ENCODE measurements at regions not wholly inside any gene's neighbourhood (a gene's known extent, or its start where the extent isn't known, plus 50 kb on each side); places are given as distances from the start of the nearest gene placed in this dataset.
"Not testable (repeated sequence)": the region's sequence is repeated elsewhere in the genome, so short reads cannot be mapped to it uniquely, and the experiment has no call there.

DNA sequence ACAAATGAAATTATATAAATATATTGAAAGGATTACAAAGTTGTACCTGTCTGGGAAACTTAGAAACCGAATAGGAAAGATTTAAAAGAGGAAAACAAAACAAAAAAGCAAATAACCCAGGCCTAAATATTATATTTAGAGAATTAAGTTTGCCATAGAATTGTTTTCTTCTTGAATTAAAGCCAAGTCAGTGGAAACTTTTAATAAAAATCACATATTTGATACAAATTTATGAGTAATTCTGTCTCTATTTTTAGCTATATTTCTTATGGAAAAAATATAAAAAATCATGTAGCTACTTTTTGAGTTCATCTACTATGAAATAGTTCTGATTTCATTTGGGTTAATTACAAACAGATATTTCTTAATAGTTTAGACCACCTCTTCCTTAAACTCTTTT is 470.2 kb upstream of the HSF2 start:
- no peak overlapping the region for H3K4me3 ChIP-seq (ENCODE audit: low read depth, low read length)
- no peak for DNase-seq (ENCODE audit: low read depth)
- TF ChIP-seq, protein P1, sequence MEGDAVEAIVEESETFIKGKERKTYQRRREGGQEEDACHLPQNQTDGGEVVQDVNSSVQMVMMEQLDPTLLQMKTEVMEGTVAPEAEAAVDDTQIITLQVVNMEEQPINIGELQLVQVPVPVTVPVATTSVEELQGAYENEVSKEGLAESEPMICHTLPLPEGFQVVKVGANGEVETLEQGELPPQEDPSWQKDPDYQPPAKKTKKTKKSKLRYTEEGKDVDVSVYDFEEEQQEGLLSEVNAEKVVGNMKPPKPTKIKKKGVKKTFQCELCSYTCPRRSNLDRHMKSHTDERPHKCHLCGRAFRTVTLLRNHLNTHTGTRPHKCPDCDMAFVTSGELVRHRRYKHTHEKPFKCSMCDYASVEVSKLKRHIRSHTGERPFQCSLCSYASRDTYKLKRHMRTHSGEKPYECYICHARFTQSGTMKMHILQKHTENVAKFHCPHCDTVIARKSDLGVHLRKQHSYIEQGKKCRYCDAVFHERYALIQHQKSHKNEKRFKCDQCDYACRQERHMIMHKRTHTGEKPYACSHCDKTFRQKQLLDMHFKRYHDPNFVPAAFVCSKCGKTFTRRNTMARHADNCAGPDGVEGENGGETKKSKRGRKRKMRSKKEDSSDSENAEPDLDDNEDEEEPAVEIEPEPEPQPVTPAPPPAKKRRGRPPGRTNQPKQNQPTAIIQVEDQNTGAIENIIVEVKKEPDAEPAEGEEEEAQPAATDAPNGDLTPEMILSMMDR (conservative IDR thresholded peaks at IDR 0.05; ENCODE audit: low read depth, low read length): no peak

DNA sequence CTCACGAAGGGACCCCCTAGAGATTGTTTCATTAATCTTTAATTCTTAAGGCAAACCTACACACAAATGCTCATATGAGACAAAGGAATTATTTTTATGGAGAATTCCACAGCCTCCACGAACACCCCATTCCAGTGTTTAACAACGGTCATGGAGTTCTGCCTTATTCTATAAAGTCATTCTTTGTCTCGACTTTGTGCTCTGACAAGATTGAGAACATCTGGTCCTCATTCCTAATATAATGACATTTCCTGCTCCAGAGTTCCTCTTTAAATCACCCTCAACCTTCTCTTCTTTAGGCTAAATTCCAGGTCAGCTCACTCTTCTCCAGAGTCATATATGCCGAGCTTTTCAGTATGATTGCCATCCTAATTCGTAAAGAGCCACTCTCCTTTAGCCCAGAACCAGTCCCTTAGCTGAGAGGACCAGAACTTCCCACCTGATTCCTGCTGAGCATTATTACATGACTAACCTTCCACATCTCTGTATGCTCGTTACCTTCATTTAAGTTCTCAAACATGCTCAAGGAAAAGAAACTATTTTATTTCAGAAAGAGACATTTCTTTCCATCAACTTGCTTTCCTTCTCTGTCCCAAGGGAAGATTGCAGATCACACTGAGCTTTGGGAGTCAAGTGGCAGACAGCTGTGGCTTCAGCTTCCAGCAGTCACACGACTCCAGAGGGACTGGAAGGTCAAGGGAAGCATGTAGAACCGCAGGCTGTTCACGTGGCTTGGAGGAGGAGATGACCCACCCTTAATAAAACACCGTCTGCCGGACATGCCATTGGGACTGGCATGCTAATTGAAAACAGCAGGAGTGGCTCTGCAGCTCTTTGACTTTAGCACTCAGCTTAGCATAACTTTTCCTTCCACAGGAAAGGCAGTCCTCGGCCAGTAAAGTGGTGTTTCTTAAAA is 467.1 kb upstream of the HSF2 start:
- peak overlapping the region; percentile 12 for H3K4me3 ChIP-seq (ENCODE audit: low read depth, low read length)
- peak; percentile 89 for DNase-seq (ENCODE audit: low read depth)
- TF ChIP-seq, protein P1 (conservative IDR thresholded peaks at IDR 0.05; ENCODE audit: low read depth, low read length): no peak

DNA sequence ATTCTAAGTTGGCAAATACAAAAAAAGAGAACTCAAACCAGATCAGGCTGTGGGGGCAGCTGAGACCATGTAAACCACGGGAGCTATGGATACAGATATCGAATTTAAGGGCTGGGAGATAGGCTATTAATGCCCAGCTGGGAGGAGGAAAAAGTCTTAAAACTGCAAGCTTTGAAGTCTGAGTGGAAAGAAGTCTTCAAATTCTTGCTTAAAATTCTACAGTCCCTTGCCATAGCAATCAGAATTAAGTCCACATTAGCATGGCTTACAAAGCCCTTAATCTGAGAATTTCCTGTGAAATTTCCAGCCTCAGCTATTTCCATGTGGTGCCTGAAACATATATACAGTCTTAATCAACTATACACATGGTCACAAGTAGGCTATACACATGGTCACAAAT is 465.0 kb upstream of the HSF2 start:
- DNase-seq (ENCODE audit: low read depth): no peak
- no peak overlapping the region for H3K4me3 ChIP-seq (ENCODE audit: low read depth, low read length)
- TF ChIP-seq, protein P1 (conservative IDR thresholded peaks at IDR 0.05; ENCODE audit: low read depth, low read length): no peak

DNA sequence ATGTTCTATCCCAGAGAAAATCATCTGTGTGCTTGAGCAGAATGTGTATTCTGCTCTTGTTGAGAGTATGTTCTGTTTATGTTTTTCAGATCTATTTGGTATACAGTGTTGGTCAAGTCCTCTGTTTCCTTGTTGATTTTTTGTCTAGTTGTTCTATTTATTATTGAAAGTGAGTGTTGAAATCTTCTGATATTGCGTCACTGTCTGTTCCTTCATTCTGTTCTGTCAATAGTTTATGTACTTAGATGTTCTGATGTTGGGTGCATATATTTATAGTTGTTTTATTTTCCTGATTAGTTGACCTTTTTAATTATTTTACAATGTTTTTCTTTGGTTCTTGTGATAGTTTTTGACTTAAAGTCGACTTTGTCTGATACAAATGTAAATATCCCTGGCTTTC is 458.7 kb upstream of the HSF2 start:
- TF ChIP-seq, protein P1 (conservative IDR thresholded peaks at IDR 0.05; ENCODE audit: low read depth, low read length): no peak
- DNase-seq (ENCODE audit: low read depth): peak; percentile 12
- H3K4me3 ChIP-seq (ENCODE audit: low read depth, low read length): no peak overlapping the region

DNA sequence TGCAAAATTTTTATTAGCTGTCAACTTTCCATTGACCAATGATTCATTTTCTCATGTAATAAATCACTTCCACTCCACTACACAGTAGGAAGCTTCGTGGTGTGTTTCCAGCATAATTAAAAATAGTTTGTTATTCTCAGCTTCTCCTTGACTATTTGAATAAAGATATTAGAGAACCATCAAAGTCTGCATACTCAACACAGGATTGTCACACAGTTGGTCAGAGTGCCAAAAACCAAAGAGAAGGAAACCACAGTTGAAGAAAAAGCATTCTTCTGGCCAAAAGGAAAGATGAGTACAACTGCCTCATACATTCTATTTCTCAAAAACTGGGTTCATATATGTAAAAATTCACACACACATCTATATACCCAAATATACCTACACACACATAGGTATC is 455.1 kb upstream of the HSF2 start:
- peak; percentile 17 for DNase-seq (ENCODE audit: low read depth)
- TF ChIP-seq, protein P1 (conservative IDR thresholded peaks at IDR 0.05; ENCODE audit: low read depth, low read length): no peak
- H3K4me3 ChIP-seq (ENCODE audit: low read depth, low read length): no peak overlapping the region

DNA sequence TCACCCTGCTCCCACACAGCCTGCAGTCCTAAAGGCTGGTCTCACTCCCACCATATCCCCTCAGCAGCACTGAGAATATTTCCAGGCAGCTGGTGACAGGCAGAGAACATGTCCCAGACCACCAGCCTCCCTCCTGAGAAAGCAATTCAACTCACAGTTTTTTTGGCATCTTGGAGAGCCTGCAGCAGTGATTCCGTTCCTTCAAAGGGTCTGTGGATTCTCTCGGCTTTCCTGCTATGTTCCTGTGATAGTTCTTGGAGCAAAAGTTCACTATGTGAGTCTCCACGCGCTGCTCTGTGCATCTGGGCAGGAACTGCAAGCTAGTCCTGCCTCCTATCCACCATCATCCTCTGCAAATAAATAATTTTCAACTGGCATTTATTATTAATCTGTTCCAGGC is 448.3 kb upstream of the HSF2 start:
- no peak overlapping the region for H3K4me3 ChIP-seq (ENCODE audit: low read depth, low read length)
- TF ChIP-seq, protein P1 (conservative IDR thresholded peaks at IDR 0.05; ENCODE audit: low read depth, low read length): no peak
- no peak for DNase-seq (ENCODE audit: low read depth)

DNA sequence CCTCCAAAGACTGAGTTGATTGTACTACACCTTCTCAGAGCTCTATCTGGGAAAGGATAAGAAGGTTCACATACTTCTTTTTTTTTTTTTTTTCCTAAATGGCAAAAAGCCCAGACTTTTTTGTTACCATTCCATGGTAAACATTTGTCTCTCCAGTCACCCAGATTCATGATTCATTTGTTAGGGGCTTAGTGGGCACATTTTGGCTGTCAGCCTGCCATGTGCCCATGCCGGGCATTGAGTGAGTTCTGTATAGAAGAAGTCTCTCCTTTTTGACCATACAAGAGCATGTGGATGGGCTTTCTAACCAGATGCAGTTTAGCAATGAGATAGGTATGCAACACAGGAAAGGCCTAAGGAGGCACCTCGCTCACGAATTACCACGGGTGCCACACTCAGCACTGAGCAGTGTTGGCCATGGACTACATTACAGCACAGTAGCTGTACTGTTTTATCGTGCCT is 447.5 kb upstream of the HSF2 start:
- TF ChIP-seq, protein P1 (conservative IDR thresholded peaks at IDR 0.05; ENCODE audit: low read depth, low read length): no peak
- H3K4me3 ChIP-seq (ENCODE audit: low read depth, low read length): no peak overlapping the region
- peak; percentile 71 for DNase-seq (ENCODE audit: low read depth)

DNA sequence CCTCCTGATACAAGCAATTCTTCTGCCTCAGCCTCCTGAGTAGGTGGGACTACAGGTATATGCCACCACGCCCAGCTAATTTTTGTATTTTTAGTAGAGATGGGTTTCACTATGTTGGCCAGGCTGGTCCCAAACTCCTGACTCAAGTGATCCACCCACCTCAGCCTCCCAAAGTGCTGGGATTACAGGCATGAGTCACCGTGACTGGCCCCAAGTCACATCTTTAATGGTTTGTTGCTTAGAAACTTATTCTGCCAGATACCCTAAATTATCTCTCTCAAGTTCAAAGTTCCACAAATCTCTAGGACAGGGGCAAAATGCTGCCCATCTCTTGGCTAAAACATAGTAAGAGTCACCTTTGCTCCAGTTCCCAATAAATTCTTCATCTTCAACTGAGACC is 444.1 kb upstream of the HSF2 start:
- not testable (repeated sequence) for DNase-seq (ENCODE audit: low read depth); H3K4me3 ChIP-seq (ENCODE audit: low read depth, low read length)

Data from choroid plexus epithelial cell (primary cell).